Suppressor macrophage (primary cell): ENCODE measurements at regions not wholly inside any gene's neighbourhood (a gene's known extent, or its start where the extent isn't known, plus 50 kb on each side); places are given as distances from the start of the nearest gene placed in this dataset.
A peak's percentile ranks its signal among the peaks of the same experiment; 100 is the strongest.
"Not testable (repeated sequence)": the region's sequence is repeated elsewhere in the genome, so short reads cannot be mapped to it uniquely, and the experiment has no call there.

Experiments used
- DNase-seq, 4 experiments: peaks; one replicate each; pipeline ENCODE4 v3.0.0-alpha.2; 2020 to 2022

DNA sequence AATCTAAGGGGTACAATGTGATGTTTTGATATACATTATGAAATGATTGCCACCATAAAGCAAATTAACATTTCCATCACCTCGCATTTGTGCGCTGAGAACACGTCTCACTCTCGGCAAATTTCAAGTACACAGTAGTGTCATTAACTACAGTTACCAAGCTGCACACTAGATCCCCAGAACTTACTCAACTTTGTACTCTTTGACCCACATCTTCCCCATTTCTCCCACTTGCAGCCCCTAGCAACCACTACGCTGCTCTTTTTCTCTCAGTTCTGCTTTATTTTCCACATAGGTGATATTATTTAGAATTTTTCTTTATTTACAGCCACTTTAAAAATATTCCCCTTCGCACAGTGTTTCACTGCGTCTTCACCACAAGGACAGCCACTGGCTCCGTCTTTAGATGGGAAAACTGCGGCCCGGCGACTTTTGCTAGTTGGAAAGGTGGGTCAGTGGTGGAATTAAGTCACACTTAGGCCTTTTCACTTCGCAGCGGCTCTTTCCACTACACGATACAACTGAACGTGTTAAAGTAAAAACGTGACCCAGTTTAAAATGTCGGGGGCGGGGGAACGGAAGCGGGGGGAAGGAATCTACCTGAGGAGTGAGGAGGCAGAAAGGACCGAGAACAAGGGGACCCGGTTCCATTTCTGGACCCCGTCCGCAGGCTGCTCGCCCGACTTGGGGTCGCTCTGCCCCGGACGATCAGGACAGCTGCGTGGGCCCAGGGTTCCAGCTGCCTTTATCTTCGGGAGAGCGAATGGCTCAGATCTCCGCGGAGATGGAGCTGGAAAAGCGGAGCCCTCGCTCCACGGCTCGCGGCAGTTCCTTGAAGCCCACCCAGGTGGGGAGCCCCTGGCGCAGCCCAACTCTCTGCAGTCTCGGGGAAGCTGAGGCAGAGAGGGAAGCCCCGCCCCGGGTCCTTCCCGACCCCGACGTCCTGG, 486.1 kb downstream of the UQCRFS1 start:
- peak in 1 of 4 experiments; percentile 4 for DNase-seq

DNA sequence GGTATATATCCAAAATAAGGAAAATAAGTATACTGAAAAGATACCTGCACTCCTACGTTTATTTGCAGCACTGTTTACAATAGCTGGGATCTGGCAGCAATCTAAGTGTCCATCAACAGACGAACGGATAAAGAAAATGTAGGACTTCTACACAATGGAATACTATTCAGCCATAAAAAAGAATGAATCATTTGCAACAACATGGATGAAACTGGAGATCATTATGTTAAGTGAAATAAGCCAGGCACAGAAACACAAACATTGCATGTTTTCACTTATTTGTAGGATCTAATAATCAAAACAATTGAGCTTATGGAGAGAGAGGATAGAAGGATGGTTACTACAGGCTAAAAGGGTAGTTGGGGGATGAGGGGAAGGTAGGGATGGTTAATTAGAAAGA, 494.0 kb downstream of the UQCRFS1 start:
- no peak for DNase-seq

DNA sequence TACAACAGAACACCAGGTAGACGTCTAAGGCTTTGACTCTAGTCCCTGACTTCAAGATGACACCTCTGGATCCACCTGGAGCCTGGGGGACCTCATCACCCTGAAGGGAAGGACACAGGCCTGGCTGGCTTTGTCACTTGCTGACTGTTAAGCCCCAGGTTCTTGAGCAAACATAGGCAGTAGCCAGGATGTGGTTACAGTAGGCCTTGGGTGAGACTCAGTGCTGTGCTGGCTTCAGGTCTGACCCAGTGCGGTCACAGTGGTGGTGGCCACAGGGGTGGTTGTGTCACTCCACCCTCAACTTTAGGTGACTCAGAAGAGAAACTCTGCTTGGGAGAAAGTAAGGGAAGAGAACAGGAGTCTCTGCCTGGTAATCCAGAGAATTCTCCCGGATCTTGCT, 497.8 kb downstream of the UQCRFS1 start:
- DNase-seq: no peak

DNA sequence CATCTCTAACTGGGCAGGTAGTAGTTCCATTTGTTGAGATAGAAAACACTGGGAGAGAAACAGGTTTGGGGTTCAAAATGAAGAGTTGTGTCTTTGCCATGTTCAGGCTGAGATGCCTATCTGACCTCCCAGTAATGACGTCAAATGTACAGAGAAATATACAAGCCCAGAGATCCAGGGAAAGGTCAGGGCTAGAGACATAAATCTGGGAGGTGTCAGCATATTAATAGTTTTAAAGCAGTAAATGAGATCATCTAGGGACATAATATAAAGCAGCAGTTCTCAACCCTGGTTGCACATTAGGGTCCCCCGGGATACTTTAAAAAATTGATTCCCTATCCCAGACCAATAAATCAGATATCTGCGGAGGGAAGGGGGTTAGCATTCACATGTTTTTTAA, 501.5 kb downstream of the UQCRFS1 start:
- no peak for DNase-seq

DNA sequence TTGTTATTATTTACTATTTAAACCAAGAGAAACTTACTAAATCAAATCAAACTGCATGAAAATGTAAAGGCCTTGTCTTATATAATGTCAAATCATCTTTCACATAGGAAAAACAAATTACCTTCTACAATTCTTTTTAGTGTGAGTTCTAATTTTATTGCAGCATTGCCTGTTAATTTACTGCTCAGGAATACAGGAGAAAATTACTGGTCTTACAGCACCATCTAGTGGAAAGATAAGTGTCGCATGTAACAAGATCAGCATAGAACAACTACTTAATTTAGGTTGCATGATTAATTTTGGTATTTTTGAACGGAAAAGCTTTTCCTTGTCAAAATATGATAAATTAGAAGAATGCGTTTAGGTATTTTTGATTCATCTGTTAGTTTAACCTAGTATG, 502.7 kb downstream of the UQCRFS1 start:
- peak; percentile 41 to 80 (median 60) for DNase-seq

DNA sequence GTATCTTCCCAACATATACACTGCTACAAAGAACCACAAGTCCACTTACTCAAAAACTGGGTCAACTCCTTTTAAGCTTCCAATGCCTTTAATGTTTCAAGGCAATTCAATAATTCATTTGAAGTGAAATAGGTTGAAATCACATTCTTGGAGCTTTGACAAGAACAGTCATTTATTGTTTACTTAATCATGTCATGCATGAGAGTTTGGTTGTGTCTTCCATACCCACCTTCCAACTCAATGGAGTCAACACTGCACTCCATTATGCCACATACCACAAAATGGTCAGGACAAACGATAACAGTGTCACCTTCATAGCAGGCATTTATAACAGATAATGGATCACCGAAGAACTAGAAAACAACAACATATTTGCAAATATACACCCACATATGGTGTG, 506.3 kb downstream of the UQCRFS1 start:
- no peak for DNase-seq

DNA sequence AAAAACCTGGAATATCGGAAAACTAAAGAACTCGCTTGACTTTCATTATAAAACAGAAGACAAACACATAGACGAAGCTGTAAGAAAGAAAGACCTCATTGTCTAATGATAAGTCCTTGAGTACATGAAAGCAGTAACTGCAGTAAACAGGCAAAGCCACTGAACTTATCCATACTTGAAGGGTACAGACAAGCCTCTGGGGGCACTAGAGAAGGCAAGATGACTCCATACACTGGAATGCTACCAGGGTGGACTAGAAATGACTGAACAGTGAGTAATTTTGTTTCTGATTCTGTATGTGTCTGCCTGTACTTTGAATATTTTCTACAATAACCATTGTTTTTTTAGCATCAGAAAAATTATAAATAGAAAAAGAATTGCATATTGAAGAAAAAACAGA, 507.9 kb downstream of the UQCRFS1 start:
- no peak for DNase-seq

DNA sequence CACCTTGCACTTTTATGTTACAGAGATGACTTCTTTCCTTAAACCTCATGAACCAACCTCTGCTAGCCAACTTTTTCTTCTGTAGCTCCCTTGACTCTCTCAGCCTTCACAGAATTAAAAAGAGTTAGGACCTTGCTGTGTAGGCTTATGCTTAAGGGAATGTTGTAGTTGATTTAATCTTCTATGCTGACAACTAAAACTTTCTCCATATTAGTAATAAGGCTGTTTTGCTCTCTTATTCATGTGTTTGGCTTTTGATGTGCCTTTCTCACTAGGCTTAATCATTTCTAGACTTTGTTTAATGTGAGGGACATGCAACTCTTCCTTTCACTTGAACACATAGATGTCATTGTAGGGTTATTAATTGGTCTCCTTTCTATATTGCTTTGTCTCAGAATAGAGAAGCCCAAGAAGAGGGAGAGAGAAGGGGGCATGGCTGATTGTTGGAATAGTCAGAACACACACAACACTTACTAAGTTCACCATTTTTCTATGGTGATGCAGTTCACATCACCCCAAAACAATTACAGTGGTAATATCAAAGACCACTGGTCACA, 509.5 kb downstream of the UQCRFS1 start:
- DNase-seq: no peak

DNA sequence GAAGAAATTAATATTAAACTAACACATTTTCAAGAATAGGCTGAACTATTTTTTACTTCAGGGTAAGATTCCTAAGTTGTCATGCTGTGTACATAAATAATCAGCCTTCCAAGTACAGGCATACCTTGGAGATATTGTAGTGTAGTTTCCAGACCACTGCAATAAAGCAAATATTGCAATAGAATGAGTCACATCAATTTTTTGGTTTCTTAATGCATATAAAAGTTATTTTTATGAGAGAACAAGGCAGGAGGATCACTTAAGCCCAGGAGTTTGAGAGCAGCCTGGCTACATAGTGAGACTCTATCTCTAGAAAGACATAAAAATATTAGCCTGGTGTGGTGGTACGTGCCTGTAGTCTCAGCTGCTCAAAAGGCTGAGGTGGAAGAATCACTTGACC, 511.5 kb downstream of the UQCRFS1 start:
- no peak for DNase-seq

DNA sequence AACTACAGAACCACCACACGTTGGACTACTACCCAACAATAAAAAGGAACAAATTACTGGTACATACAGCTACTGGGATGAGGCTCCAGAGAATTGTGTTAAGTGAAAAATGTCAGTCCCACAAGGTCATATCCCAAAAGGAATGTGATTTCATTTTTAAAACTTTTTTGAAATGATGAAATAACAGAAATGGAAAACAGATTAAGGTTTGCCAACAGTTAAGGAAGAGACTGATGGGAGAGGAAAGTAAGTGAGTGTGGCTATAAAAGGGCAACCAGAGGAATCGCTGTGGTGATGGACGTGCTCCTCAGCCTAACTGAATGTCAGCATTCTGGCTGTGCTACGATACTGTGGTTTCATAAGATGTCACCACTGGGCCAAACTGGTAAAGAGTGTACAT, 512.8 kb downstream of the UQCRFS1 start:
- no peak for DNase-seq

DNA sequence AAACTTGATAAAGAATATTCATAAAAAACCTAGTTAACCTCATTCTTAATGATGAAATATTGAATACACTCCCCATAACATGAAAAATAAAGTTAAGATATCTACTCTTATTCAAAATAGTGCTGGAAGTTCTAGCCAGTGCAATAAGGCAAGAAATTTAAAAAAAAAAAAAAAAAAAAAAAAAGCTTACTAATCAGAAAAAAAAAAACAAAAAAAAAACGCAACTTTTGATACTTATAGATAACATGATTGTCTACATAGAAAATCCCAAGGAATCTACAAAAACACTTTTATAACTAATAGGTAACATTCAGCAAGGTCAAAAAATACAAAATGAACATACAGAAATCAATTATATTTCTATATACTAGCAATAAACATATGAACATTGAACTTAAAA, 515.6 kb downstream of the UQCRFS1 start:
- no peak for DNase-seq

DNA sequence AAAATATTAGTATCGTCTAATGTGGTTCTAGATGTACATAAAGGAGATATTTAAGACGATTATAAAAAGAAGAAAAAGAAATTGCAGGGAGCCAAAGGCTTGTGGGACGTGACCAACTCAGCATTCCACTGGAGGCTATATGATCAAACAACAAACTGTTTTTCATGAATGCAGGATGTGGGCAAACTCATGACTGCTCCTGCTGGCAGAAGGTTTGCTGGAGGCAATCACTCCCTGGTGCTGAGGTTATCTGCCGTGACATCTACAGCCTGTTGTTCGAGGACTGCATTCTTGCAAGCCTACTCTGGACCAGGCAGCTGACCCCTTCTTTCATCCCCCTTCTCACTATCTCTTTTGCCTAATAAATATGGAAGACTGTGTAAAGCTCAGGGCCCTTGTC, 518.1 kb downstream of the UQCRFS1 start:
- no peak for DNase-seq

DNA sequence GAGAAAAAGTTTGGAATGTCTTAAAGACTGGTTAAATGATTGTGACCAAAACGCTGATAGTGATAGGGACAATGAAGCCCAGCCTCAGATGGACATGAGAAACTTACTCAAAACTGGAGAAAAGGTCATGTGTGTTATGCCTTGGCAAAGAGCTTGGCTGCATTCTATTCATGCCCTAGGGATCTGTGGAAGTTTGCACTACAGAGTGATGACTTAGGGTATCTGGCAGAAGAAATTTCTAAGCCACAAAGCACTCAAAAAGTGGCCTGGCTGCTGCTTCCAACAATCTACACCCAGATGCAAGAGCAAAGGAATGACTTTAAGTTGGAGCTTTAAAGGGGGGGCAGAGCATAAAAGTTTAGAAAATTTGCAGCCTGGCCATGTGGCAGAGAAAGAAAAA, 521.3 kb downstream of the UQCRFS1 start:
- DNase-seq: no peak

DNA sequence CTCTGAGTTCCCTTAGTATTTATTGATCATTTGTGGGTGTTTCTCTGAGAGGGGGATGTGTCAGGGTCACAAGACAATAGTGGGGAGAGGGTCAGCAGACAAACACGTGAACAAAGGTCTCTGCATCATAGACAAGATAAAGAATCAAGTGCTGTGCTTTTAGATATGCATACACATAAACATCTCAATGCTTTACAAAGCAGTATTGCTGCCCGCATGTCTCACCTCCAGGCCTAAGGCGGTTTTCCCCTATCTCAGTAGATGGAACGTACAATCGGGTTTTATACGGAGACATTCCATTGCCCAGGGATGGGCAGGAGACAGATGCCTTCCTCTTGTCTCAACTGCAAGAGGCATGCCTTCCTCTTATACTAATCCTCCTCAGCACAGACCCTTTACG, 523.5 kb downstream of the UQCRFS1 start:
- not testable (repeated sequence) for DNase-seq

DNA sequence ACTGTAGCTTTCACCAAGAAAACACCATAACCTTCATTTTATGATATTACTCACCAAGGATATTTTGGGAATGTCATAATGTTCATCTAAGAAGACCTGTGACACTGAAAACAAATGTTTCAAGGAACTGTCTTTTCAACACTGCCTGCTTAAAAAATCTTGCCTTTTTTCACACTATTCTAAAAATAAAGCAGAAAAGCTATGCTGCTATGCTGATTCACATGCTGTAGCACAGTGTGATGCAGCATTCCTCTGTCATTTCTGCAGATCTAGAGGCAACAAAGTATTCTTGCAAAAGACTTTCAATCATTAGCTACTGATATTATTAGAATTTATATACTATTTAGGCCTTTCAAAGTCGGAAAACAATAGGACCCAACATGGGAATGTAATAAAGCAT, 525.7 kb downstream of the UQCRFS1 start:
- DNase-seq: no peak

DNA sequence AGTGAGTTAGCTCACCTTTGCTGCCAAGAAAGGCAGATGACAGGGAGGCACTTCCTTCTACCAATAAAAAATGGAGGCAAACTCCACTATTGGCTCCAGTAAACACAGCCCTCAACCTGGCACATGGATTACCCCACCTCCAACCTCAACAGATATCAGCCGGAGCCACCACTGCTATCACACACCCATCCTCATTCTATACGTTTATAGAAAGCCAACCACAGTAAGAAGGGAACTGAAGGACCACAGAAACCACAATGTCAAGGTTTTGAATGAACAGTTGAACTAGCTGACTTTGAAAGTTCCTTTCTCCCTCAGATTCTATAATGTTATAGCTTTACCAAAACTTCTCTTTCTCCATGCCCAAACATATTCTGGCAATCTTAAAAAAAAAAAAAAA, 526.2 kb downstream of the UQCRFS1 start:
- DNase-seq: no peak

DNA sequence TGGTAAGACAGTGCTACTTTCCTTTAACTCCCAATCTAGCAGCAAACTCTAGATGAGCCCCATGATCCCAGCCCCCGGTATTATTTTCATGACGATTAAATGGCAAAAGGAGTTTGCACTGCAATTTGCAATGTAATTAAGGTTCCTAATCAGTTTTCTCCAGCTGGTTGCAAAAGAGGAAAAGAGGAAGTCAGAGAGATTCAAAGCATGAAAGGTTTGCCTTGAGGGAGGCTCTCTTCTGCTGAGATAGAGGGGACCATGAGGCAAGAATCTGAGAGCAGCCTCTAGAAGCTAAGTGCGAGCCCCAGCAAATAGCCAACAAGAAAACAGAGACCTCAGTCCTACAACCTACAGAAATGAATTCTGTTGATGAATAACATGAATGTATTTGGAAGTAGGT, 527.1 kb downstream of the UQCRFS1 start:
- DNase-seq: no peak

DNA sequence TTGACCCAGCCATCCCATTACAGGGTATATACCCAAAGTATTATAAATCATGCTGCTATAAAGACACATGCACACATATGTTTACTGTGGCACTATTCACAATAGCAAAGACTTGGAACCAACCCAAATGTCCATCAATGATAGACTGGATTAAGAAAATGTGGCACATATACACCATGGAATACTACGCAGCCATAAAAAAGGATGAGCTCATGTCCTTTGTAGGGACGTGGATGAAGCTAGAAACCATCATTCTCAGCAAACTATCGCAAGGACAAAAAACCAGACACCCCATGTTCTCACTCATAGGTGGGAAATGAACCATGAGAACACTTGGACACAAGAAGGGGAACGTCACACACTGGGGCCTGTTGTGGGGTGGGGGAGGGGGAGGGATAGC, 527.9 kb downstream of the UQCRFS1 start:
- not testable (repeated sequence) for DNase-seq

DNA sequence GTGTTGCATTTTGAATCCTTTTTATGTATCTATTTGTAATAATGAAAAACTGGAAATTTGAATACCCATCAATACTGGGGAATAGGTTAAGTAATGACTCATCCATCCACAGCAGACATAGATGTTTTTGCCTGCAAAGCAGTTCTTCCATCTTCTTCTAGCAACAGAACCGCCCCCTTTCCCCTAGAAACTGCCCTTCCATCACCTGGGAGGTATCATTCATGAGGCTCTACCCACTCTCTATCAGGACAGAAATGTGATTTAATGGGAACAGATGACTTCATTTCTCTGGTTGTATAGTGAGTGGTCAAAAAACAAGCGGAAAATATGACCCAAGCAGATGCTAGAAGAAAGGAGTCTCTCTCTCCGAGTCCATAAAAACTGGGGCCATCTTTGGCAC, 532.8 kb downstream of the UQCRFS1 start:
- no peak for DNase-seq

DNA sequence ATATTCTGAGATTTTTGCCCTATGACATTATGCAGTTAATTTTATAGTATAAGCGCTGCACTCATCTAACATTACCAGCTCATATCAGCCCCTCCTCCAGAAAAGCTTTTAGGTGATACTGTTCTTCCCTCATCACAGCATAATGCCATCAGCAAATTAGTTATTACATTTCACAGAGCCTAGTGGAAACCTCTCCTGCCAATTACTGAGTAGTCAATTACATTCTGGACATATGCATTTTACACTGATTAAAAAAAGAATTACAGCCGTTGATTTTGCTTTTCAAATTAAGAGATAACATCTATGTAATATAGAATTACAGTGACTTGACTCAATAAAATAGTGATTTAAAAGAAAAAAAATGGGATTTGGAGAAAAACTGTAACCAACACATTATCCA, 542.1 kb downstream of the UQCRFS1 start:
- DNase-seq: no peak

DNA sequence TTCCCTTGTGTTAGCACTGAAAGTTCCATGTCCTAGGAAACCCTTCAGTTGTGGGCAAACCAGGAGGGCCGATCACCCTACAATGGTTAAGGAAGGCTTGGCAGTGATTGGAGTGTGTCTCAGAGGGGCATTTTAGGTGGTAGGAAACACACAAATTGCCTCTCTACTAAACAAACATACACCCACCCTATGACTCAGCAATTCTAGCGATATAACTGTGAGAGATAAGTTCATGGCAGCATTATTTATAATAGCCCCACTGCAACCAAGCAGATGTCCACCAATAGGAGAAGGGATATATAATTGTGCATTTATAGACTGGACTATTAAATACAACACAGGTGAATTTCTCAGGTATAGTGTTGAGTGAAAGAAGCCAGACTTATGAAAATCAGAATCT, 543.1 kb downstream of the UQCRFS1 start:
- no peak for DNase-seq

DNA sequence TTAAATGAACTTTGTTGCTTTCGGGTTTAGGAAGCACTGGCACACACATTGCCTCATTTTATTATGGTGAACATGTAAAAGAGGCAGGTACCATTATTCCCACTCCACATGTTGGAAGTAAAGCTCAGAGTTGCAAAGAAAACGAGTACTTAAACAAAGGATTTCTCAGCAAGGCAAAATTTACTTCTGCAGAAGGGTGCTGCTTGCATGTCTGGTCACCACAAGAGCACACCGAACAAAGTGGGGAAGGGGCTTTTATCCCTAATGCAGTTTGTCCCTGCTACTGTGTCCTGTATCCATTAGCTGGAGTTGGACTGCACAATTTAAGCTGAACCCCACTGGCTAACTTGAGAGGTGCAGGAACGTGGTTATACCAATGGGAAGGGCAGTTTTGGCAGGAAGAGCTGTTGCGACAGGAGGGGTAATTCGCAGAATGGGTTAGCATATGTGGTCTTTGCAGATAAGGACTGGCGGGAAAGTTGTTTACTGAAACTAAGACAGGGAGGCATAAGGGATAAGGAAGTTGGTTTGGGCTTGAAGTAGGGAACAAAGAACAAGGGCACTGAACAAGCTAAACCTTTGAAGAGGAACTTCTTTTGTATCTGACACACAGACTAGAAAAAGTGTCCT, 545.5 kb downstream of the UQCRFS1 start:
- no peak for DNase-seq

DNA sequence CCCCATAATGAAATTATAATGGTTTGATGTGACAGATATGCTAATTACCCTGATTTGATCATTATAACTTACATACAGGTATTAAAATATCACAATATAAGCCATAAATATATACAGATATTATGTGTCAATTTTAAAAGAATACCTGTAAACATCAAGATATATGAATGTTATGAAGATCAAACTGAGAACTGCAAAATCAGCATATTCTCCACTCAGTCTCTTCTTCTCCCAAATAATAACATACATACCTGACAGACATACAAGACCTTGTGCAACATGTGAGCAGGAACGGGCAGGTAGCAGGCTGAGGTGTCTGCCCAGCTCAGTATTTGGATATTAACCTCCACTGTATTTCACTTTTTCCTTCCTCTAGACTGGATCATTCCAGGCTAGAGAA, 547.2 kb downstream of the UQCRFS1 start:
- no peak for DNase-seq

DNA sequence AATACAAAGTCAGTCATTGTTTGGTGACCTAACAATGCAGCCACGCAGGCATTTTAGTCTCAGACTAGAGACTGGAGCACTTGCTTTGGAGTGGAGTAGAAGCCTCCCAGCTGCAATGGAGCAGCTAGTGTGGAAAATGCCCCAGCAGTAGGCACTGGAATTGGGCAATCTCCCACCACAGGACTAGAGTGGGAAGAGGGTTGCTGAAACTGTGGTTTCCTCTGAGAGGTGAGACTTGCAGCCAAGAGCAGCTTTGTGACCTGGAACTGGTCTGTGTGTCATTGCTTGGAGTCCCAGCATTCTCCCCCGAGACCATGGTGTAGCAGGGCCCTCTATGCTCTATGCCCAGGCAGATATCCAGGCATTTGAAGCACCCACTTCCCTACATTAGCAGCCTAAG, 556.3 kb downstream of the UQCRFS1 start:
- peak in 1 of 4 experiments; percentile 10 for DNase-seq
